ENCODE measurements at regions not wholly inside any gene's neighbourhood (a gene's known extent, or its start where the extent isn't known, plus 50 kb on each side); places are given as distances from the start of the nearest gene placed in this dataset.

DNA sequence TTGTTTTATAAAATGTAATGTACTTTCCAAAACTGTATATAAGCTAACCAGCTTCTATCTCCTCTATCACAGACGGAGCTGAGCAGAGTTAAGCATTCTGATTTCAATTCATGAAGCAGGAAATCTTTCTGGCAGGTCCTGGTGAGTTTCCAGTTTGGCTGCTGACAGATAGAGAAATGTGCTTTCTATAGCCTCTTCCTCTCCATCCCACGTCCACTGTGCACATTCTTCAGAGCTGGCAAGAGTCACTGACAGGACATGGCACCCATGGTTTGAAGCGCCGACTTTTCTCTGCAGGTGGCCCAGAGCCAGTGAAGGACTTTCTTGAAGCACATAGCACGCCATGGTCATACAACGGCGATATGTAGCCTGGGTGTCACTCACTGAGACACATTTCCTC lies 52.3 kb upstream of the POU2F1 start:
- WGBS, 2 experiments (ENCODE audit: extremely low coverage in 1 of 2, insufficient coverage in 1 of 2, insufficient read length in 1 of 2, insufficient replicate concordance in 2 of 2, low coverage in 1 of 2, low lambda C conversion rate in 2 of 2, missing lambda C conversion rate in 1 of 2) = 86% methylated on average over 7 of the region's 7 CpGs; no CpG with 5 or more reads in 1 of the 2 experiments
- H4K5ac ChIP-seq (ENCODE audit: insufficient read length, low read depth, low read length) = no peak overlapping the region
- no peaks in the 10 kb centered on the region; the same call in 1 of the 2 replicates for H3K23me2 ChIP-seq (ENCODE audit: low read depth, low read length)
- H3K79me1 ChIP-seq (ENCODE audit: low read depth, low read length) = no peaks in the 10 kb centered on the region
- H4K8ac ChIP-seq (ENCODE audit: extremely low read depth, insufficient read depth, low read length) = no peak overlapping the region
- H2BK120ac ChIP-seq (replicated peaks; ENCODE audit: low read depth, low read length) = no peak overlapping the region
- H3K18ac ChIP-seq (ENCODE audit: extremely low read depth, low read length) = no peak overlapping the region
- no peak overlapping the region for H2BK20ac ChIP-seq (ENCODE audit: low read length)
- no peak overlapping the region for H2BK15ac ChIP-seq (ENCODE audit: low read length)
- no peak for DNase-seq (ENCODE audit: low read depth in 1 of 2, low spot score in 2 of 2)
- CTCF ChIA-PET (ENCODE audit: partially characterized antibody) = interaction anchor here (1.1 kb wide), 1 partner anchor 43 kb away, joined by 6 read pairs; no protein-coding TSS in a partner anchor
- no peak overlapping the region for H3K14ac ChIP-seq (ENCODE audit: insufficient read length)
- no peaks in the 10 kb centered on the region for H4K20me1 ChIP-seq (replicated peaks in 1 of 2; ENCODE audit: control insufficient read depth in 1 of 2, insufficient read depth in 2 of 2, low read length in 2 of 2)
- H3K23ac ChIP-seq (ENCODE audit: insufficient read length) = no peak overlapping the region
- H3K27me3 ChIP-seq (replicated peaks in 1 of 4; ENCODE audit: control insufficient read depth in 3 of 4, extremely low read depth in 1 of 4, insufficient read depth in 3 of 4, low read length in 3 of 4) = no peaks in the 10 kb centered on the region
- H3K4me2 ChIP-seq (ENCODE audit: insufficient read depth in 1 of 2, low read depth in 2 of 2, low read length in 2 of 2) = no peak overlapping the region
- POLR2A ChIA-PET (ENCODE audit: partially characterized antibody) = interaction anchor here (3.4 kb wide), 1 partner anchor 52 kb away, joined by 12 read pairs; the partner anchor contains the start of gene POU2F1
- H4K91ac ChIP-seq (replicated peaks; ENCODE audit: insufficient read length, low read length) = no peak overlapping the region
- no peak overlapping the region for H2AK5ac ChIP-seq (ENCODE audit: low read depth, low read length)
- no peak overlapping the region for H3K27ac ChIP-seq (ENCODE audit: low read depth, low read length)
- H3K4ac ChIP-seq (replicated peaks; ENCODE audit: insufficient read length, low read depth, low read length) = no peak overlapping the region
- H2BK12ac ChIP-seq (ENCODE audit: low read depth, low read length) = no peak overlapping the region
- H3K9me3 ChIP-seq (ENCODE audit: insufficient read depth in 2 of 2, low read depth in 1 of 2, low read length in 1 of 2) = no peaks in the 10 kb centered on the region
- no peak overlapping the region for H2AFZ ChIP-seq (ENCODE audit: low read length)
- H3K36me3 ChIP-seq (ENCODE audit: control insufficient read depth in 2 of 4, insufficient read depth in 4 of 4, low read length in 3 of 4) = no peaks in the 10 kb centered on the region
- H3K4me1 ChIP-seq (replicated peaks in 1 of 4; ENCODE audit: control insufficient read depth in 3 of 4, insufficient read depth in 4 of 4, low read length in 3 of 4) = peaks cover 0 to 17% (median 11%) of the 10 kb centered on the region in 4 experiments
- H3K4me3 ChIP-seq (ENCODE audit: extremely low read depth in 1 of 4, insufficient read depth in 2 of 4, low read depth in 3 of 4, low read length in 4 of 4) = no peak overlapping the region
- H3K56ac ChIP-seq (replicated peaks; ENCODE audit: insufficient read length, low read depth, low read length) = no peak overlapping the region
- no peak overlapping the region for H3K9ac ChIP-seq (replicated peaks in 1 of 4; ENCODE audit: extremely low read depth in 1 of 4, low read depth in 3 of 4, low read length in 3 of 4)
- no peaks in the 10 kb centered on the region for H3K79me2 ChIP-seq (ENCODE audit: control insufficient read depth in 1 of 2, insufficient read depth in 2 of 2, low read length in 2 of 2)
- H2BK5ac ChIP-seq (ENCODE audit: low read depth, low read length) = no peak overlapping the region
- FAIRE-seq = no peak
- TF ChIP-seq CTBP2 (IDR thresholded peaks at IDR 0.05; ENCODE audit: borderline replicate concordance, insufficient read depth, insufficient read length, low read length) = no peak

All from H1 (cell line).